ENCODE measurements at regions not wholly inside any gene's neighbourhood (a gene's known extent, or its start where the extent isn't known, plus 50 kb on each side); places are given as distances from the start of the nearest gene placed in this dataset.
"Not testable (repeated sequence)": the region's sequence is repeated elsewhere in the genome, so short reads cannot be mapped to it uniquely, and the experiment has no call there.

DNA sequence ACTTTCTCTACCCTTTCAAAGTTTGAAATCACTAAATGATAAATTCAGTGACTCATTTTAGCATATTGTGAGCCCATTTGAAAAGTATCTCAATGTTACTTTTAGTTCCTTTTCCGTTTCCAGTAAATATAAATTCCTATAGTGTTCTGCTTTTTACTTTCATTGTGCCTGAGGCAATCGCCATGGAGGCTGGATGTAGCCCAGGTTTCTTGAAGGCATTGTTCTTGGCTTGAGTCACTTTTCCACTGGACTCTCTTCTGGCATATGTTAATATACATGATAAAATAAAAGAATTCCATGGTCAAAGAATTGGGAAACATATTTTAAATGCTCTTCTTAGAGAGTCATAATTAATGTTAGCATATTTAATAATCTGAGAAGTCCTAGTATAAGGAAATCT is 327.0 kb downstream of the IZUMO3 start:
- Histone ChIP-seq H3K27ac (ENCODE audit: low read depth, low read length) (no peak overlapping the region), H3K4me1 (ENCODE audit: control insufficient read depth, insufficient read depth, low read length) (no peaks in the 10 kb centered on the region), H3K27me3 (ENCODE audit: control insufficient read depth, insufficient read depth, low read length) (no peaks in the 10 kb centered on the region), H3K4me3 (ENCODE audit: low read depth, low read length) (no peak overlapping the region), H3K9me3 (ENCODE audit: control insufficient read depth, insufficient read depth, low read length) (no peaks in the 10 kb centered on the region), H3K36me3 (ENCODE audit: control insufficient read depth, insufficient read depth, low read length) (no peaks in the 10 kb centered on the region), H3K9ac (ENCODE audit: low read depth, low read length) (no peak overlapping the region)

DNA sequence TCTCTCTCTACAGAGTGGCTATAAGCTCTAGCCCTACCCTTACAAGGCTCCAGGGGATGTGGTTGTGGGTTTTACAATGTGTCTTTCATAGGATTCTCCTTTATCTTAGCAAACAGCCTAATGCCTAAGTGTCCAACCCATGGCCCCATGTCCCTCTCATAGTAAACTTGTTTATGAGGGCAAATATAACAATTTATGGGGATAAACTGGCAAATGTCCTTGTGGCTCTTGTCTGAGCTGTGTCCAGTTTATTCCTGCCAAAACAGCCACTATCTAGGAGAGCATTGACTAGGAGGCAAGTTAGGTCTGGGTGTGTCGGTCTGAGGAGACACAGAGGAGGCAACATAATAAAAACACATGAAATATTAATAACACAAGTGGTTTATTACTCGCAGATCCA is 335.1 kb downstream of the IZUMO3 start:
- Histone ChIP-seq H3K27me3 (ENCODE audit: control insufficient read depth, insufficient read depth, low read length) (no peaks in the 10 kb centered on the region), H3K36me3 (ENCODE audit: control insufficient read depth, insufficient read depth, low read length) (no peaks in the 10 kb centered on the region), H3K9me3 (ENCODE audit: control insufficient read depth, insufficient read depth, low read length) (no peaks in the 10 kb centered on the region), H3K4me3 (ENCODE audit: low read depth, low read length) (no peak overlapping the region), H3K9ac (ENCODE audit: low read depth, low read length) (no peak overlapping the region), H3K4me1 (ENCODE audit: control insufficient read depth, insufficient read depth, low read length) (no peaks in the 10 kb centered on the region), H3K27ac (ENCODE audit: low read depth, low read length) (no peak overlapping the region)

DNA sequence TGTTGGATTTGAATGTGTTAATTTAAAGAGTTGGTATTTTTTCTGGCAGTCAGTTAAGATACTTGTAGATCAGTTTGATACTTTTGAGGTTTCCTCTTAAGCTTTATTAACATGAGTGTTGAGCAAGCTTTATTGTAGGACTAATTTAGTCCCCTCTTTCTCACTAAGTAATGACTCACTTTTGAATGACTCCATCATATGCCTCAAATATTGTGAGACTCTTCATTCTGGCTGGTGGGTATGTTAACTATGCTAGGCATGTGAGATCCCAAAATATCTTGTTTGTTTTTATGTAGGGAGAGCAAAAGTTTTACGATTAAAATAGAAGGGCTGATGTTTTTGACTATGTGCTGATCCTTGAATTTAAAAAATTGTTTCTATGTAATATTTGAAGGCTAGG is 355.7 kb downstream of the IZUMO3 start:
- Histone ChIP-seq H3K9ac (ENCODE audit: low read depth, low read length) (no peak overlapping the region), H3K27me3 (ENCODE audit: control insufficient read depth, insufficient read depth, low read length) (no peaks in the 10 kb centered on the region), H3K36me3 (ENCODE audit: control insufficient read depth, insufficient read depth, low read length) (no peaks in the 10 kb centered on the region), H3K4me1 (ENCODE audit: control insufficient read depth, insufficient read depth, low read length) (no peaks in the 10 kb centered on the region), H3K27ac (ENCODE audit: low read depth, low read length) (no peak overlapping the region), H3K4me3 (ENCODE audit: low read depth, low read length) (no peak overlapping the region), H3K9me3 (ENCODE audit: control insufficient read depth, insufficient read depth, low read length) (peaks cover 5% of the 10 kb centered on the region; the same call in 1 of the 2 replicates)

DNA sequence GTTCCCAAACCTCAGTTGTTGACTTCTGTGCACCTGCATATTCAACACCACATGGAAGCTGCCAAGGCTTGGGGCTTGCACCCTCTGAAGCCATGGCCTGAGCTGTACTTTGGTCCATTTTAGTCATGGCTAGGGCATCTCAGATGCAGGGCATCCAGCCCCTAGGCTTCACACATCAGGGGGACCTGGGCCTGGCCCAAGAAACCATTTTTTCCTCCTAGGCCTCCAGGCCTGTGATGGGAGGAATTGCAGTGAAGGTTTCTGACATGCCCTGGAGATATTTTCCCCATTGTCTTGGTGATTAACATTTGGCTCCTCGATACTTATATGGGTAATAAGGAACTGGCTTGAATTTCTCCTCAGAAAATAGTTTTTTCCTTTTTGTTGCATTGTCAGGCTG is 354.5 kb upstream of the ELAVL2 start:
- H3K27ac ChIP-seq (ENCODE audit: low read depth, low read length); H3K9ac ChIP-seq (ENCODE audit: low read depth, low read length); H3K4me3 ChIP-seq (ENCODE audit: low read depth, low read length); H3K27me3 ChIP-seq (ENCODE audit: control insufficient read depth, insufficient read depth, low read length); H3K4me1 ChIP-seq (ENCODE audit: control insufficient read depth, insufficient read depth, low read length); H3K36me3 ChIP-seq (ENCODE audit: control insufficient read depth, insufficient read depth, low read length): not testable (repeated sequence)
- peaks cover 39% of the 10 kb centered on the region for H3K9me3 ChIP-seq (ENCODE audit: control insufficient read depth, insufficient read depth, low read length)

DNA sequence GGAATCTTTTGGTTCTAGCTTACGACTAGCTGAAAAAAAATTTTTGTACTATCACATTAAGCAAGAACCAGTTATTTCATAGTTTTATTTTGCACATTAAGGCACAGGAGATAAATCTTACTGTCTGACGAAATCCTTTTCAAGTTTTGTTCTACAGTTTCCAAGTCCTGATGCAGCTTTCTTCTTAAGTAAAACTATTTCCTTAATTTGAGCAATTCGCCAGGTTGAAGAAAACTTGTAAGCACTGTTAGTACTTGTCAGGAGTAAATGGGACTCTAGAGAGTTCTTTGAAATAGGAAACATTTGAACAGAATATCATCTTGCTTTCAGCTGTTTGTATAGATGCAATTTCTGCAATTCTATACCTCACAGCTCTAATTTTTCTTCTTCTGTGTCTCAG is 318.8 kb upstream of the ELAVL2 start:
- Histone ChIP-seq H3K4me3 (ENCODE audit: low read depth, low read length) (no peak overlapping the region), H3K27ac (ENCODE audit: low read depth, low read length) (no peak overlapping the region), H3K9me3 (ENCODE audit: control insufficient read depth, insufficient read depth, low read length) (no peaks in the 10 kb centered on the region), H3K36me3 (ENCODE audit: control insufficient read depth, insufficient read depth, low read length) (no peaks in the 10 kb centered on the region), H3K4me1 (ENCODE audit: control insufficient read depth, insufficient read depth, low read length) (no peaks in the 10 kb centered on the region), H3K9ac (ENCODE audit: low read depth, low read length) (no peak overlapping the region), H3K27me3 (ENCODE audit: control insufficient read depth, insufficient read depth, low read length) (no peaks in the 10 kb centered on the region)

DNA sequence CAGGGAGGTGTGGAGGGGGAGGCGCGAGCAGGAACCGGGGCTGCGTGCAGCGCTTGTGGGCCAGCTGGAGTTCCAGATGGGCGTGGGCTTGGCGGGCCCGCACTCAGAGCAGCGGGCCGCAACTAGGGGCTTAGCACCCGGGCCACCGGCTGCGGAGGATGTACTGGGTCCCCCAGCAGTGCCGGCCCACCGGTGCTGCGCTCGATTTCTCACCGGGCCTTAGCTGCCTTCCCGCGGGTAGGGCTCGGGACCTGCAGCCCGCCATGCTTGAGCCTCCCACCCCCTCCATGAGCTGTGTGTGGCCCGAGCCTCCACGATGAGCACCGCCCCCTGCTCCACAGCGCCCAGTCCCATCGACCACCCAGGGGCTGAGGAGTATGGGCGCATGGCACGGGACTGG is 309.0 kb upstream of the ELAVL2 start:
- H3K36me3 ChIP-seq (ENCODE audit: control insufficient read depth, insufficient read depth, low read length); H3K4me3 ChIP-seq (ENCODE audit: low read depth, low read length); H3K27ac ChIP-seq (ENCODE audit: low read depth, low read length); H3K27me3 ChIP-seq (ENCODE audit: control insufficient read depth, insufficient read depth, low read length); H3K9me3 ChIP-seq (ENCODE audit: control insufficient read depth, insufficient read depth, low read length); H3K9ac ChIP-seq (ENCODE audit: low read depth, low read length); H3K4me1 ChIP-seq (ENCODE audit: control insufficient read depth, insufficient read depth, low read length): not testable (repeated sequence)

DNA sequence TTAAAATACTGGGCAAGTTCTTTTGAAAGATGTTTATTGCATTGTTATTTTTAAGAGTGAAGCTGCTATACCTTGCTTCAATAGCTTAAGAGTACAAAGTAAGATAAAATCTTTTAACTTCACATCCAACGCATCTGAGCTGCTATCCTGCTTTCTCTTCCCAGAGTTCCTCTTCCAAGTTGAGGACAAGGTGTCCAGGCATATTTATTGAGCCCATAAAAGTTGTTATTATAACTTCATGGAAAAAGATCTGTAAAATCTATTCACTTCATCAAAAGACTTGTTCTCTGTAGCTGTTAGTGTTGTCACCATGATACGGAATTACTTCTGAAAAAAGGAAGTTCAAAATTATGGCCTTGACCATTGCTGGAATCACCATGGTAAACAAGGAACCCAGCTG is 306.2 kb upstream of the ELAVL2 start:
- Histone ChIP-seq H3K9me3 (ENCODE audit: control insufficient read depth, insufficient read depth, low read length) (no peaks in the 10 kb centered on the region), H3K4me3 (ENCODE audit: low read depth, low read length) (no peak overlapping the region), H3K27me3 (ENCODE audit: control insufficient read depth, insufficient read depth, low read length) (no peaks in the 10 kb centered on the region), H3K36me3 (ENCODE audit: control insufficient read depth, insufficient read depth, low read length) (no peaks in the 10 kb centered on the region), H3K27ac (ENCODE audit: low read depth, low read length) (no peak overlapping the region), H3K9ac (ENCODE audit: low read depth, low read length) (no peak overlapping the region), H3K4me1 (ENCODE audit: control insufficient read depth, insufficient read depth, low read length) (no peaks in the 10 kb centered on the region)

DNA sequence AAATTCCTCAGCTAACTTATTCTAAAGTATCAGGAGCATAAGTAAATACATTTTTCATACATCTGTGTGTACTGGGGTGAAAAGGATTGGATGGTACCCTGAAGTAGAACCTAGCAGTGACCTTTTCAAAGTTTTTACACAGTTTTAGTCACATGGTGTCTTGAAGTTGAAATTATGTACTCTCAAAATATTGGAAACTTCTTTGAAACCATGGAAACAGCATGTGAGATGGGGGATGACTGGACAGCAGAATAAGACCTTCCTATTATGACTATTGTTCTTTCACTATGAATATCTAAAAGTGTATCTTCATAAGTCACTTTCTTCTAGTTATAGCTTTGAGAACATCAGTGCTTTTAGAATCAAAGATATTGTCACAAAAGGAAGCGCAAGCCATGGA is 301.5 kb upstream of the ELAVL2 start:
- no peaks in the 10 kb centered on the region for H3K36me3 ChIP-seq (ENCODE audit: control insufficient read depth, insufficient read depth, low read length)
- H3K4me1 ChIP-seq (ENCODE audit: control insufficient read depth, insufficient read depth, low read length): no peaks in the 10 kb centered on the region
- no peaks in the 10 kb centered on the region for H3K27me3 ChIP-seq (ENCODE audit: control insufficient read depth, insufficient read depth, low read length)
- H3K9ac ChIP-seq (ENCODE audit: low read depth, low read length): no peak overlapping the region
- H3K9me3 ChIP-seq (ENCODE audit: control insufficient read depth, insufficient read depth, low read length): no peaks in the 10 kb centered on the region
- no peak overlapping the region for H3K27ac ChIP-seq (ENCODE audit: low read depth, low read length)
- no peak overlapping the region for H3K4me3 ChIP-seq (ENCODE audit: low read depth, low read length)

DNA sequence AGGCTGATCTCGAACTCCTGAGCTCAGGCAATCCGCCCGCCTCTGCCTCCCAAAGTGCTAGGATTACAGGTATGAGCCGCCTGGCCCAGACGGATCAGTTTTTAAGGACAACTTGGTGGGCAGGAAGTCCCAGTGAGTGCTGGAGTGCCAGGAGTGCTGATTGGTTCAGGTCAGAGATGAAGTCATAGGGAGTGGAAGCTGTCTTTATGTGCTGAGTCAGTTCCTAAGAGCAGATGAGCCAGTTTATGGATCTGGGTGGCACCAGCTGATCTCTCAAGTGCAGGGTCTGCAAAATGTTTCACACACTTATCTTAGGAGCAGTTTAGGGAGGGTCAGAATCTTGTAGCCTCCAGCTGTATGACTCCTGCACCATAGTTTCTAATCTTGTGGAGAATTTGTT is 292.1 kb upstream of the ELAVL2 start:
- Histone ChIP-seq H3K36me3 (ENCODE audit: control insufficient read depth, insufficient read depth, low read length) (no peaks in the 10 kb centered on the region), H3K4me1 (ENCODE audit: control insufficient read depth, insufficient read depth, low read length) (no peaks in the 10 kb centered on the region), H3K9me3 (ENCODE audit: control insufficient read depth, insufficient read depth, low read length) (no peaks in the 10 kb centered on the region)

DNA sequence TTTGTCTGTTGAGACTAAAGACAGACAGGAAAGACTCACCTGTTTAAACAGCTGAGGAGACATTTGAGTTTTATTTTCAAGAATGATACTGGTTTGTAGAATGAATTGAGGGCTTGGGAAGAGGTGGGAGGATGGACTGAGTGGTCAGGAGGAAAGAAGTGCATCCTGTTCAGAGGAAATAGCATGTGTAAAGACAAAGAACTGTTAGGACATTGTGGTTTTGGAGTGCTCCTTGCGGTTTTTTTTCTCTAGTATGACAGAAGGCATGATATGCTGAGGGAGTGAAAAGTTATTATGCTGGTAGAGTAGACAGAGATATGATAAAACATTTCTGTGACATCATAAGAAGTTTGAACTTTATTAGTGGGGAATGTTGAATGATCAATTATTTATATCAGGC is 270.7 kb upstream of the ELAVL2 start:
- H3K27ac ChIP-seq (ENCODE audit: low read depth, low read length): no peak overlapping the region
- no peaks in the 10 kb centered on the region for H3K9me3 ChIP-seq (ENCODE audit: control insufficient read depth, insufficient read depth, low read length)
- H3K4me3 ChIP-seq (ENCODE audit: low read depth, low read length): no peak overlapping the region
- no peak overlapping the region for H3K9ac ChIP-seq (ENCODE audit: low read depth, low read length)
- no peaks in the 10 kb centered on the region for H3K36me3 ChIP-seq (ENCODE audit: control insufficient read depth, insufficient read depth, low read length)
- H3K4me1 ChIP-seq (ENCODE audit: control insufficient read depth, insufficient read depth, low read length): no peaks in the 10 kb centered on the region
- no peaks in the 10 kb centered on the region for H3K27me3 ChIP-seq (ENCODE audit: control insufficient read depth, insufficient read depth, low read length)

More for the DNA sequence above, 292.1 kb upstream of the ELAVL2 start:
- H3K9ac ChIP-seq (ENCODE audit: low read depth, low read length): no peak overlapping the region
- H3K27me3 ChIP-seq (ENCODE audit: control insufficient read depth, insufficient read depth, low read length): no peaks in the 10 kb centered on the region
- H3K4me3 ChIP-seq (ENCODE audit: low read depth, low read length): no peak overlapping the region
- H3K27ac ChIP-seq (ENCODE audit: low read depth, low read length): no peak overlapping the region

DNA sequence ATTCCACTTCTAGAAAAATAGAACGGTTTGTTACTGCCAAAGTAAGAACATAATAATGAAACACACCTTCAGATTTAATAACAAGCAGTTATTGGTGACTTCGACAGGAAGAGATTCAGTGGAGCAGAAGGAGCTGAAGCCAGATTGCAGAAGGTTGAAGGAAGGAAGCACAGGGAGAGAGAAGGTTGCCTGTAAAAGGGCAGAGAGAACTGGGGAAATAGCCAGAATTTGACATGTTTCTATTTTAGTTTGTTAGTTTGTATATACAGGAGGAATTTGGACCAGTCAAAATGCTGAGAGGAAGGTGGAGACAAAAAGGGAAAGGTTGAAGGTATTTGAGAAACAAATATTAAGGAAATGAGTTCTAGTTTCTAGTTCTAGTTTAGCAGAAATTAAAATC is 269.2 kb upstream of the ELAVL2 start:
- Histone ChIP-seq H3K9ac (ENCODE audit: low read depth, low read length) (no peak overlapping the region), H3K4me3 (ENCODE audit: low read depth, low read length) (no peak overlapping the region), H3K9me3 (ENCODE audit: control insufficient read depth, insufficient read depth, low read length) (no peaks in the 10 kb centered on the region), H3K36me3 (ENCODE audit: control insufficient read depth, insufficient read depth, low read length) (no peaks in the 10 kb centered on the region), H3K27ac (ENCODE audit: low read depth, low read length) (no peak overlapping the region), H3K27me3 (ENCODE audit: control insufficient read depth, insufficient read depth, low read length) (no peaks in the 10 kb centered on the region), H3K4me1 (ENCODE audit: control insufficient read depth, insufficient read depth, low read length) (no peaks in the 10 kb centered on the region)

DNA sequence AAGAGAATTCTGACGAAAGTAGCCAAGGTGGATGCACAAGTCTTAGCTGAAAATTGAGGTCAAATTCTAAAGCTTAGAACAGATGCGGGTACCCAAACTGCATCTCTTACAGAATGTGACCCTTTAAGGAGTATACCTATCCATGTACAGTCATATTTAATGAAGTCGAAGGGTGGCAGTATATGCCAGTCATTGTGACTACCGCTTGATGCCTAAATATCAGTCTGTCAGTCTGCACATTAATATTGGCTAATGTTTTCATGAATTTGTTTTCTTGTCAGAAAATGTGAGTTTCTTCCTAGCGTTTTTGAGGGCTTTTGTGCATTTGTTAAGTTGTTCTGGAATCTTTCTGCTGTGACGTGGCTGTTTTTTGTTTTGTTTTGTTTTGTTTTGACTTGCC is 264.5 kb upstream of the ELAVL2 start:
- H3K9me3 ChIP-seq (ENCODE audit: control insufficient read depth, insufficient read depth, low read length): no peaks in the 10 kb centered on the region; the same call in 1 of the 2 replicates
- no peaks in the 10 kb centered on the region for H3K4me1 ChIP-seq (ENCODE audit: control insufficient read depth, insufficient read depth, low read length)
- H3K9ac ChIP-seq (ENCODE audit: low read depth, low read length): no peak overlapping the region
- no peak overlapping the region for H3K4me3 ChIP-seq (ENCODE audit: low read depth, low read length)
- no peak overlapping the region for H3K27ac ChIP-seq (ENCODE audit: low read depth, low read length)
- H3K27me3 ChIP-seq (ENCODE audit: control insufficient read depth, insufficient read depth, low read length): no peaks in the 10 kb centered on the region
- H3K36me3 ChIP-seq (ENCODE audit: control insufficient read depth, insufficient read depth, low read length): no peaks in the 10 kb centered on the region
